ENCODE measurements at regions not wholly inside any gene's neighbourhood (a gene's known extent, or its start where the extent isn't known, plus 50 kb on each side); places are given as distances from the start of the nearest gene placed in this dataset.

- H3K9me2 ChIP-seq (replicated peaks; ENCODE audit: insufficient read depth) = no peaks in the 10 kb centered on the region
- H3K27me3 ChIP-seq = no peaks in the 10 kb centered on the region
- H4K20me1 ChIP-seq (ENCODE audit: insufficient read depth, poor library complexity, severe bottlenecking) = no peaks in the 10 kb centered on the region
- H3K79me2 ChIP-seq = no peaks in the 10 kb centered on the region
- WGBS (ENCODE audit: low lambda C conversion rate, missing lambda C conversion rate) = 67% methylated on average over 6 of the region's 6 CpGs
- H3K9me3 ChIP-seq (ENCODE audit: low read depth) = no peaks in the 10 kb centered on the region
- DNase-seq (ENCODE audit: low spot score) = no peak
- no peak overlapping the region for H2AFZ ChIP-seq
- no peak overlapping the region for H3K4me2 ChIP-seq
- H3K27ac ChIP-seq = no peak overlapping the region
- TF ChIP-seq EZH2phosphoT487 (IDR thresholded peaks at IDR 0.05; ENCODE audit: low read depth, severe bottlenecking, unreplicated experiment) (no peak), CTCF (IDR thresholded peaks at IDR 0.05; ENCODE audit: poor library complexity) (no peak), EZH2 (IDR thresholded peaks at IDR 0.05; ENCODE audit: borderline replicate concordance) (no peak)
- H3K36me3 ChIP-seq (replicated peaks; ENCODE audit: insufficient read depth, low read depth) = no peaks in the 10 kb centered on the region
- H3K4me1 ChIP-seq (ENCODE audit: insufficient read depth) = no peaks in the 10 kb centered on the region
- H3K4me3 ChIP-seq = no peak overlapping the region
Observed at GRCh38 chr1:37120279-37120678, 86.0 kb upstream of the GRIK3 start.

- H3K36me3 ChIP-seq (replicated peaks; ENCODE audit: insufficient read depth, low read depth) = no peaks in the 10 kb centered on the region
- H3K27me3 ChIP-seq = no peaks in the 10 kb centered on the region
- H3K27ac ChIP-seq = no peak overlapping the region
- TF ChIP-seq EZH2phosphoT487 (IDR thresholded peaks at IDR 0.05; ENCODE audit: low read depth, severe bottlenecking, unreplicated experiment) (no peak), CTCF (IDR thresholded peaks at IDR 0.05; ENCODE audit: poor library complexity) (no peak), EZH2 (IDR thresholded peaks at IDR 0.05; ENCODE audit: borderline replicate concordance) (no peak)
- no peaks in the 10 kb centered on the region for H3K9me3 ChIP-seq (ENCODE audit: low read depth)
- H3K9me2 ChIP-seq (replicated peaks; ENCODE audit: insufficient read depth) = no peaks in the 10 kb centered on the region
- WGBS (ENCODE audit: low lambda C conversion rate, missing lambda C conversion rate) = 57% methylated on average over 9 of the region's 9 CpGs
- DNase-seq (ENCODE audit: low spot score) = no peak
- no peak overlapping the region for H3K4me3 ChIP-seq
- H2AFZ ChIP-seq = no peak overlapping the region
- H4K20me1 ChIP-seq (ENCODE audit: insufficient read depth, poor library complexity, severe bottlenecking) = no peaks in the 10 kb centered on the region
- no peaks in the 10 kb centered on the region for H3K79me2 ChIP-seq
- H3K4me2 ChIP-seq = no peak overlapping the region
- no peaks in the 10 kb centered on the region for H3K4me1 ChIP-seq (ENCODE audit: insufficient read depth)
Observed at GRCh38 chr1:37123276-37124115, 89.2 kb upstream of the GRIK3 start.

GRCh38 chr1:37124501-37124900, 90.2 kb upstream of the GRIK3 start:
- H3K9me2 ChIP-seq (replicated peaks; ENCODE audit: insufficient read depth) = no peaks in the 10 kb centered on the region
- H4K20me1 ChIP-seq (ENCODE audit: insufficient read depth, poor library complexity, severe bottlenecking) = no peaks in the 10 kb centered on the region
- H3K36me3 ChIP-seq (replicated peaks; ENCODE audit: insufficient read depth, low read depth) = no peaks in the 10 kb centered on the region
- no peak overlapping the region for H3K4me2 ChIP-seq
- H2AFZ ChIP-seq = no peak overlapping the region
- no peak for DNase-seq (ENCODE audit: low spot score)
- H3K79me2 ChIP-seq = no peaks in the 10 kb centered on the region
- 85% methylated on average over 6 of the region's 6 CpGs for WGBS (ENCODE audit: low lambda C conversion rate, missing lambda C conversion rate)
- H3K9me3 ChIP-seq (ENCODE audit: low read depth) = no peaks in the 10 kb centered on the region
- no peaks in the 10 kb centered on the region for H3K4me1 ChIP-seq (ENCODE audit: insufficient read depth)
- no peak for TF ChIP-seq EZH2 (IDR thresholded peaks at IDR 0.05; ENCODE audit: borderline replicate concordance)
- TF ChIP-seq EZH2phosphoT487 (IDR thresholded peaks at IDR 0.05; ENCODE audit: low read depth, severe bottlenecking, unreplicated experiment) = no peak
- TF ChIP-seq CTCF (IDR thresholded peaks at IDR 0.05; ENCODE audit: poor library complexity) = no peak
- no peaks in the 10 kb centered on the region for H3K27me3 ChIP-seq
- H3K27ac ChIP-seq = no peak overlapping the region
- H3K4me3 ChIP-seq = no peak overlapping the region

Data from hepatocyte (in vitro differentiated cells).